ENCODE measurements at regions not wholly inside any gene's neighbourhood (a gene's known extent, or its start where the extent isn't known, plus 50 kb on each side); places are given as distances from the start of the nearest gene placed in this dataset.

DNA sequence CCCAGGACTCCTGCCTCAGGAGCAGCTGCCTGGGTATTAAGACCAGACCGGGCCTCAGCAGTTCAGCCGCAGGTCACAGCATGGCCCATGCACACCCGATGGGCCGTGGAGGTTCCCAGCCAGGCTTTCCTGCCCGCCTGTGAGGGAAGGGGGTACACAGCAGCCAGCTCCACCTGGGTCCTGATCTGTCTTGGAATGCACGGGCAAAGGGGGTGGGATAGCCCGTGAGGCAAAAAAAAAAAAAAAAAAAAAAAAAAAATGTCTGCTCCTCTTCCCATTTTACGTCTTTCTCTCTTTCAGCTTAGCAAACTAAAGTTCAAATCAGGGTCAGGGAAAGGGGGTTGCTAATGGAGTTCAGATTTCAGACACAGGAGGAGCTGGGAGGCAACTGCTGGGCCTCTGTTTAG lies 385.2 kb downstream of the TNS1 start:
- TF ChIP-seq POLR2A (IDR thresholded peaks at IDR 0.05; ENCODE audit: low read length): no peak
- no peak for TF ChIP-seq GATA1 (IDR thresholded peaks at IDR 0.05; ENCODE audit: low read depth, low read length)
